Activated naive CD4-positive, alpha-beta T cell treated with anti-CD3 and anti-CD28 coated beads, Interleukin-2, amount 50 U/mL, for 16 hours (primary cell): ENCODE measurements at regions not wholly inside any gene's neighbourhood (a gene's known extent, or its start where the extent isn't known, plus 50 kb on each side); places are given as distances from the start of the nearest gene placed in this dataset.

Source experiments
- DNase-seq: peaks from one replicate; pipeline ENCODE4 v3.0.0-alpha.2; 2020

GRCh38 chr18:78168526-78168925, 811.1 kb upstream of the SALL3 start:
- DNase-seq, result no peak

GRCh38 chr18:78169174-78169864, 810.3 kb upstream of the SALL3 start:
- no peak for DNase-seq

- no peak for DNase-seq
Measured at GRCh38 chr18:78171954-78172353, 807.7 kb upstream of the SALL3 start.

- DNase-seq, result no peak
Measured at GRCh38 chr18:78174737-78175136, 804.9 kb upstream of the SALL3 start.

- DNase-seq, result no peak
Measured at GRCh38 chr18:78178812-78179211, 800.8 kb upstream of the SALL3 start.

- no peak for DNase-seq
Measured at GRCh38 chr18:78180741-78181140, 798.9 kb upstream of the SALL3 start.

GRCh38 chr18:78183815-78184214, 795.8 kb upstream of the SALL3 start:
- DNase-seq, result no peak

GRCh38 chr18:78191276-78191675, 788.3 kb upstream of the SALL3 start:
- no peak for DNase-seq

- DNase-seq, result no peak
Measured at GRCh38 chr18:78192054-78192453, 787.6 kb upstream of the SALL3 start.

- no peak for DNase-seq
Measured at GRCh38 chr18:78196280-78196679, 783.3 kb upstream of the SALL3 start.

GRCh38 chr18:78199002-78199401, 780.6 kb upstream of the SALL3 start:
- no peak for DNase-seq

- no peak for DNase-seq
Measured at GRCh38 chr18:78199611-78200010, 780.0 kb upstream of the SALL3 start.

- DNase-seq, result no peak
Measured at GRCh38 chr18:78207942-78208341, 771.7 kb upstream of the SALL3 start.

GRCh38 chr18:78208461-78208860, 771.2 kb upstream of the SALL3 start:
- DNase-seq, result no peak

GRCh38 chr18:78213361-78213994, 766.1 kb upstream of the SALL3 start:
- no peak for DNase-seq

- DNase-seq, result no peak
Measured at GRCh38 chr18:78221496-78221895, 758.1 kb upstream of the SALL3 start.

GRCh38 chr18:78228974-78229373, 750.6 kb upstream of the SALL3 start:
- DNase-seq, result no peak

GRCh38 chr18:78230911-78231310, 748.7 kb upstream of the SALL3 start:
- no peak for DNase-seq

- DNase-seq, result no peak
Measured at GRCh38 chr18:78232196-78232595, 747.4 kb upstream of the SALL3 start.

GRCh38 chr18:78237864-78238263, 741.8 kb upstream of the SALL3 start:
- DNase-seq, result no peak

GRCh38 chr18:78238404-78239089, 741.1 kb upstream of the SALL3 start:
- DNase-seq, result no peak

- DNase-seq, result no peak
Measured at GRCh38 chr18:78239090-78239457, 740.5 kb upstream of the SALL3 start.

- no peak for DNase-seq
Measured at GRCh38 chr18:78240101-78240500, 739.5 kb upstream of the SALL3 start.

GRCh38 chr18:78240627-78241252, 738.9 kb upstream of the SALL3 start:
- DNase-seq, result no peak
